ENCODE measurements at regions not wholly inside any gene's neighbourhood (a gene's known extent, or its start where the extent isn't known, plus 50 kb on each side); places are given as distances from the start of the nearest gene placed in this dataset.
A peak's percentile ranks its signal among the peaks of the same experiment; 100 is the strongest.

- TF ChIP-seq EZH2 (IDR thresholded peaks at IDR 0.05; ENCODE audit: borderline replicate concordance, insufficient read depth, low read depth, low read length, poor library complexity, severe bottlenecking) = no peak
- TF ChIP-seq, protein P1, sequence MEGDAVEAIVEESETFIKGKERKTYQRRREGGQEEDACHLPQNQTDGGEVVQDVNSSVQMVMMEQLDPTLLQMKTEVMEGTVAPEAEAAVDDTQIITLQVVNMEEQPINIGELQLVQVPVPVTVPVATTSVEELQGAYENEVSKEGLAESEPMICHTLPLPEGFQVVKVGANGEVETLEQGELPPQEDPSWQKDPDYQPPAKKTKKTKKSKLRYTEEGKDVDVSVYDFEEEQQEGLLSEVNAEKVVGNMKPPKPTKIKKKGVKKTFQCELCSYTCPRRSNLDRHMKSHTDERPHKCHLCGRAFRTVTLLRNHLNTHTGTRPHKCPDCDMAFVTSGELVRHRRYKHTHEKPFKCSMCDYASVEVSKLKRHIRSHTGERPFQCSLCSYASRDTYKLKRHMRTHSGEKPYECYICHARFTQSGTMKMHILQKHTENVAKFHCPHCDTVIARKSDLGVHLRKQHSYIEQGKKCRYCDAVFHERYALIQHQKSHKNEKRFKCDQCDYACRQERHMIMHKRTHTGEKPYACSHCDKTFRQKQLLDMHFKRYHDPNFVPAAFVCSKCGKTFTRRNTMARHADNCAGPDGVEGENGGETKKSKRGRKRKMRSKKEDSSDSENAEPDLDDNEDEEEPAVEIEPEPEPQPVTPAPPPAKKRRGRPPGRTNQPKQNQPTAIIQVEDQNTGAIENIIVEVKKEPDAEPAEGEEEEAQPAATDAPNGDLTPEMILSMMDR (IDR thresholded peaks at IDR 0.05) = no peak
- Histone ChIP-seq H3K9ac (ENCODE audit: low read length) (no peak overlapping the region), H3K79me2 (ENCODE audit: control insufficient read depth, insufficient read depth, low read length) (no peaks in the 10 kb centered on the region), H3K4me1 (ENCODE audit: control insufficient read depth in 2 of 2, insufficient read depth in 2 of 2, low read length in 2 of 2) (peaks cover 0 to 4% of the 10 kb centered on the region in 2 donors), H2AFZ (ENCODE audit: insufficient read depth, low read depth, low read length, poor library complexity, severe bottlenecking) (no peak overlapping the region), H3K27me3 (replicated peaks in 1 of 4; ENCODE audit: control extremely low read depth in 1 of 4, control insufficient read depth in 3 of 4, insufficient read depth in 4 of 4, low read length in 3 of 4) (peaks cover 0 to 51% (median 6%) of the 10 kb centered on the region in 4 experiments), H3K36me3 (replicated peaks in 1 of 2; ENCODE audit: control extremely low read depth in 1 of 2, control insufficient read depth in 1 of 2, extremely low read depth in 1 of 2, insufficient read depth in 2 of 2, low read length in 1 of 2) (no peaks in the 10 kb centered on the region), H4K20me1 (ENCODE audit: control insufficient read depth, insufficient read depth, low read length, poor library complexity, severe bottlenecking) (no peaks in the 10 kb centered on the region), H3K27ac (ENCODE audit: low read length in 2 of 2) (no peak overlapping the region), H3K4me3 (ENCODE audit: control extremely low read depth in 1 of 5, extremely low read depth in 1 of 5, insufficient read depth in 1 of 5, low read depth in 2 of 5, low read length in 4 of 5) (peak overlapping the region in 1 of 5 experiments; percentile 5), H3K4me2 (replicated peaks; ENCODE audit: low read depth, low read length, poor library complexity, severe bottlenecking) (peak overlapping the region; percentile 64), H3K9me3 (ENCODE audit: control extremely low read depth in 1 of 3, control insufficient read depth in 2 of 3, insufficient read depth in 1 of 3, low read length in 2 of 3) (no peaks in the 10 kb centered on the region)
- intact Hi-C loops (cut with micrococcal nuclease) = no loop called here
- Mint-ChIP-seq H3K27me3 (peaks cover 55% of the 10 kb centered on the region), H3K27ac (no peak overlapping the region), H3K4me3 (peak overlapping the region; percentile 69), H3K4me1 (peaks cover 12% of the 10 kb centered on the region), H3K9me3 (ENCODE audit: insufficient read depth) (no peaks in the 10 kb centered on the region)
- POLR2A ChIA-PET = no interaction called here
- WGBS (ENCODE audit: insufficient coverage) = 4% methylated on average over 83 of the region's 89 CpGs
- ATAC-seq (ENCODE audit: low read depth) (no peak), DNase-seq (peak; percentile 12)
- CTCF ChIA-PET = no interaction called here
Measured at GRCh38 chr15:77819851-77820728, 187.4 kb upstream of the LINGO1 start.

All from B cell (primary cell).